ENCODE measurements at regions not wholly inside any gene's neighbourhood (a gene's known extent, or its start where the extent isn't known, plus 50 kb on each side); places are given as distances from the start of the nearest gene placed in this dataset.

- Histone ChIP-seq H3K9me3 (ENCODE audit: control insufficient read depth, insufficient read depth, low read depth, low read length) (no peaks in the 10 kb centered on the region), H3K27ac (ENCODE audit: insufficient read depth, low read length) (no peak overlapping the region), H3K4me2 (ENCODE audit: extremely low read depth, insufficient read depth, low read length) (no peak overlapping the region), H3K27me3 (ENCODE audit: control insufficient read depth, insufficient read depth, low read length) (no peaks in the 10 kb centered on the region), H3K79me2 (ENCODE audit: control insufficient read depth, insufficient read depth, low read length) (no peaks in the 10 kb centered on the region), H3K9ac (ENCODE audit: insufficient read depth, low read length) (no peak overlapping the region), H3K4me1 (ENCODE audit: control insufficient read depth, extremely low read depth, insufficient read depth, low read length) (no peaks in the 10 kb centered on the region), H3K36me3 (ENCODE audit: control insufficient read depth, insufficient read depth, low read length) (no peaks in the 10 kb centered on the region), H2AFZ (ENCODE audit: low read length) (no peak overlapping the region), H4K20me1 (ENCODE audit: control insufficient read depth, extremely low read depth, insufficient read depth, low read length) (no peaks in the 10 kb centered on the region), H3K4me3 (replicated peaks in 1 of 4; ENCODE audit: control extremely low read depth in 1 of 4, insufficient read depth in 1 of 4, low read depth in 3 of 4, low read length in 4 of 4) (no peak overlapping the region)
- TF ChIP-seq, protein P1, sequence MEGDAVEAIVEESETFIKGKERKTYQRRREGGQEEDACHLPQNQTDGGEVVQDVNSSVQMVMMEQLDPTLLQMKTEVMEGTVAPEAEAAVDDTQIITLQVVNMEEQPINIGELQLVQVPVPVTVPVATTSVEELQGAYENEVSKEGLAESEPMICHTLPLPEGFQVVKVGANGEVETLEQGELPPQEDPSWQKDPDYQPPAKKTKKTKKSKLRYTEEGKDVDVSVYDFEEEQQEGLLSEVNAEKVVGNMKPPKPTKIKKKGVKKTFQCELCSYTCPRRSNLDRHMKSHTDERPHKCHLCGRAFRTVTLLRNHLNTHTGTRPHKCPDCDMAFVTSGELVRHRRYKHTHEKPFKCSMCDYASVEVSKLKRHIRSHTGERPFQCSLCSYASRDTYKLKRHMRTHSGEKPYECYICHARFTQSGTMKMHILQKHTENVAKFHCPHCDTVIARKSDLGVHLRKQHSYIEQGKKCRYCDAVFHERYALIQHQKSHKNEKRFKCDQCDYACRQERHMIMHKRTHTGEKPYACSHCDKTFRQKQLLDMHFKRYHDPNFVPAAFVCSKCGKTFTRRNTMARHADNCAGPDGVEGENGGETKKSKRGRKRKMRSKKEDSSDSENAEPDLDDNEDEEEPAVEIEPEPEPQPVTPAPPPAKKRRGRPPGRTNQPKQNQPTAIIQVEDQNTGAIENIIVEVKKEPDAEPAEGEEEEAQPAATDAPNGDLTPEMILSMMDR (conservative IDR thresholded peaks at IDR 0.05 in 1 of 2, IDR thresholded peaks at IDR 0.05 in 1 of 2; ENCODE audit: low read depth in 1 of 2, low read length in 2 of 2), result no peak
- no peak for TF ChIP-seq EZH2 (IDR thresholded peaks at IDR 0.05; ENCODE audit: low read length, missing control alignments)
- DNase-seq (ENCODE audit: low read depth in 2 of 2), result no peak
Observed at GRCh38 chr6:96685702-96686101, 122.8 kb downstream of the FHL5 start.

DNA sequence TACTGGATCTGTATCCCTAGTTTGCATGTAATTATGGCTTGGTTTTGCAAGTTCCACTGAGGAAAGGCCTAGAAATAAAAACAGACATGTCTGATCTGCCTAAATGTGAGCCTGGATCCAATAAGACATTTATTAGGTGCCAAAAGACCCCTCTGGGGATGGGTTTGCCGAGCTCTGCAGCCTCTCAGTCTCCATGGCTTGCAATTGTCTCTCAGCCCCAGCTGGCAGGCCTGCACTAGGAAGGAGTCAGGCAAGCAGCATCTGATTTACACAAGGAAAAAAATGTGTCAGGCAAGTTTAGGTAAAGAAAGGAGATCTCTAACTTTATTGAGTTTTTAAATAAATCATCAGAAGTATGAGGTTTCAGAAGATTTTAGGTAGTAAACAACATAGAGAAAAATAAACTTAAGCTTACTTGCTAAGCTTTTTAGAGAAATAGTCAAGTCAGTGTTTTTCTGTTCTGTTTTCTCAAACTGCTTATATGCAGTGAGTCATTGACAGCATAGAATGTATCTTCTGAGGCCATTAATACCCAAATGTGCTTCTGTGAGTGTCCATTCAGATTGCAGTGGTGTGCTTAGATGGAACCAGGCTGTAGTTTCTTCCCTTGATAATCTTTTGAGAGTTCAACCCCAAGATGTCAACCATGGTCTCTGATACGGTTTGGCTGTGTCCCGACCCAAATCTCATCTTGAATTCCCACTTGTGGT is 121.0 kb downstream of the FHL5 start:
- H4K20me1 ChIP-seq (ENCODE audit: control insufficient read depth, extremely low read depth, insufficient read depth, low read length), result no peaks in the 10 kb centered on the region
- no peak overlapping the region for H2AFZ ChIP-seq (ENCODE audit: low read length)
- no peak for DNase-seq (ENCODE audit: low read depth in 2 of 2)
- H3K4me2 ChIP-seq (ENCODE audit: extremely low read depth, insufficient read depth, low read length), result no peak overlapping the region
- H3K4me1 ChIP-seq (ENCODE audit: control insufficient read depth, extremely low read depth, insufficient read depth, low read length), result no peaks in the 10 kb centered on the region
- no peak overlapping the region for H3K27ac ChIP-seq (ENCODE audit: insufficient read depth, low read length)
- H3K9me3 ChIP-seq (ENCODE audit: control insufficient read depth, insufficient read depth, low read depth, low read length), result no peaks in the 10 kb centered on the region
- H3K9ac ChIP-seq (ENCODE audit: insufficient read depth, low read length), result no peak overlapping the region
- no peak overlapping the region for H3K4me3 ChIP-seq (replicated peaks in 1 of 4; ENCODE audit: control extremely low read depth in 1 of 4, insufficient read depth in 1 of 4, low read depth in 3 of 4, low read length in 4 of 4)
- TF ChIP-seq, protein P1 (conservative IDR thresholded peaks at IDR 0.05 in 1 of 2, IDR thresholded peaks at IDR 0.05 in 1 of 2; ENCODE audit: low read depth in 1 of 2, low read length in 2 of 2), result no peak
- no peak for TF ChIP-seq EZH2 (IDR thresholded peaks at IDR 0.05; ENCODE audit: low read length, missing control alignments)
- no peaks in the 10 kb centered on the region for H3K27me3 ChIP-seq (ENCODE audit: control insufficient read depth, insufficient read depth, low read length)
- H3K79me2 ChIP-seq (ENCODE audit: control insufficient read depth, insufficient read depth, low read length), result no peaks in the 10 kb centered on the region
- no peaks in the 10 kb centered on the region for H3K36me3 ChIP-seq (ENCODE audit: control insufficient read depth, insufficient read depth, low read length)

DNA sequence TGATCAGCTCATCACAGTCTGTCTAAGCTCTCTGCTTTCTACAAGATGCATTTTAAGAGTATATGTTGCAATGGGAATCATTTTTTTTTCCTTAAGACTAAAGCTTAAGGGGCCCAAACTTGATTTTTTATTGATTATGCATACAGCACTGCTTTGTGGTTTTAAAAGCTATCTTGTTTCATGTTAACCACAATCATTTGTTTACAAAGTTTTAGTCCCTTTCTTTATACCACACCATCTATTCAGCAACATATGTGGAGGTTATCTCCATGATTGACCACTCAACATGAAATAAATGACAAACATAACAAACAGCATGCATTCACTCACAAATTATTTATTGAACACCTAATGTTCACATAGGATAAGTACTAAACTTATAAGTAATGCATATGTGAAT is 119.1 kb downstream of the FHL5 start:
- Histone ChIP-seq H3K4me2 (ENCODE audit: extremely low read depth, insufficient read depth, low read length) (no peak overlapping the region), H3K9me3 (ENCODE audit: control insufficient read depth, insufficient read depth, low read depth, low read length) (no peaks in the 10 kb centered on the region), H3K27me3 (ENCODE audit: control insufficient read depth, insufficient read depth, low read length) (no peaks in the 10 kb centered on the region), H3K4me3 (replicated peaks in 1 of 4; ENCODE audit: control extremely low read depth in 1 of 4, insufficient read depth in 1 of 4, low read depth in 3 of 4, low read length in 4 of 4) (no peak overlapping the region), H4K20me1 (ENCODE audit: control insufficient read depth, extremely low read depth, insufficient read depth, low read length) (no peaks in the 10 kb centered on the region), H3K79me2 (ENCODE audit: control insufficient read depth, insufficient read depth, low read length) (no peaks in the 10 kb centered on the region), H3K4me1 (ENCODE audit: control insufficient read depth, extremely low read depth, insufficient read depth, low read length) (no peaks in the 10 kb centered on the region), H3K9ac (ENCODE audit: insufficient read depth, low read length) (no peak overlapping the region), H3K27ac (ENCODE audit: insufficient read depth, low read length) (no peak overlapping the region), H3K36me3 (ENCODE audit: control insufficient read depth, insufficient read depth, low read length) (no peaks in the 10 kb centered on the region), H2AFZ (ENCODE audit: low read length) (no peak overlapping the region)
- DNase-seq (ENCODE audit: low read depth in 2 of 2), result no peak
- TF ChIP-seq, protein P1 (conservative IDR thresholded peaks at IDR 0.05 in 1 of 2, IDR thresholded peaks at IDR 0.05 in 1 of 2; ENCODE audit: low read depth in 1 of 2, low read length in 2 of 2), result no peak
- TF ChIP-seq EZH2 (IDR thresholded peaks at IDR 0.05; ENCODE audit: low read length, missing control alignments), result no peak

All from fibroblast of lung (primary cell).